T-helper 22 cell (primary cell): ENCODE measurements at regions not wholly inside any gene's neighbourhood (a gene's known extent, or its start where the extent isn't known, plus 50 kb on each side); places are given as distances from the start of the nearest gene placed in this dataset.
A peak's percentile ranks its signal among the peaks of the same experiment; 100 is the strongest.
"Not testable (repeated sequence)": the region's sequence is repeated elsewhere in the genome, so short reads cannot be mapped to it uniquely, and the experiment has no call there.

Source experiments
- DNase-seq: peaks from one replicate; pipeline ENCODE4 v3.0.0-alpha.2; 2020; ENCODE audit warnings: low read depth

GRCh38 chr6:26234421-26235301 lies 130.3 kb upstream of the BTN3A2 start:
- DNase-seq, result no peak

GRCh38 chr6:26235302-26235670 lies 129.7 kb upstream of the BTN3A2 start:
- DNase-seq, result no peak

DNA sequence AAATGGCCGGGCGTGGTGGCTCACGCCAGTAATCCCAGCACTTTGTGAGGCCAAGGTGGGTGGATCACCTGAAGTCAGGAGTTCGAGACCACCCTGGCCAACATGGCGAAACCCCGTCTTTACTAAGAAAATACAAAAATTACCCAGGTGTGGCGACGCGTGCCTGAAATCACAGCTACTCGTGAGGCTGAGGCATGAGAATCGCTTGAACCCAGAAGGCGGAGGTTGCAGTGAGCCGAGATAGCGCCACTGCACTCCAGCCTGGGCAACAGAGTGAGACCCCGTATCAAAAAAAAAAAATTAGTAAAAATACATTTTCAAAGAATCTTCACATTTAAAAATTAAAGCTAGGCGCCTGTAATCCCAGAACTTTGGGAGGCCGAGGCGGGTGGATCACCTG lies 125.6 kb upstream of the BTN3A2 start:
- not testable (repeated sequence) for DNase-seq

DNA sequence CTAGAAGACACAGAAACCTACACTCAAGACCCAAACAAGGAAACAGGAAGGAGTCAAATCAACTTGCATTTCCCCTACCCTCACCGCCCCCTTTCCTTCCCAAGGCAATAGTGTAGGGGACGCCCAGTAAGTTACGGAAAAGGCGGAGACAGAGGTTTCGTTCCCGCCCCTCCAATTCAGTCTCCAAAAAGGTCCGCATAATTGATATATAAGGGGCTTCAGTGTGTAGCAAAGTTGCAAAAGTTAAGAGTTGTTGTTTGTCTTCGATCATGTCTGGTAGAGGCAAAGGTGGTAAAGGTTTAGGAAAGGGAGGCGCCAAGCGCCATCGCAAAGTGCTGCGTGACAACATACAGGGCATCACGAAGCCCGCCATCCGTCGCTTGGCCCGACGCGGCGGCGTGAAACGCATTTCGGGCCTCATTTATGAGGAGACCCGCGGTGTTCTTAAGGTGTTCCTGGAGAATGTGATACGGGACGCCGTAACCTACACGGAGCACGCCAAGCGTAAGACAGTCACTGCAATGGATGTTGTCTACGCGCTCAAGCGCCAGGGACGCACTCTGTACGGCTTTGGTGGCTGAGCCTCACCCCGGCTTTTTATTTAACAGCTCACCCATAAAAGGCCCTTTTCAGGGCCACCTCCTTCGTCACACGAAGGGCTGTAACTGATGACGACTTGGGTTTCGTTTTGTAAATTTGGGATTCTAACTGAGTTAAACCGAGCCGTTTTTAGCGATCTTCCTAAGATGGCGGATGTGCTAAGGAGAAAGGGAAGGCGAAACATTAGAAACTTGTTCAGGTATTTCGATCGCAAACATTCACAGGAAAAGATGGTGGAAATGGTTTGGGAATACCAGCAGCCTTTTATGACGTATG lies 124.6 kb upstream of the BTN3A2 start:
- DNase-seq, result peak; percentile 31

- no peak for DNase-seq
These were observed 123.7 kb upstream of the BTN3A2 start for GRCh38 chr6:26241033-26241895.

GRCh38 chr6:26243132-26243531 lies 121.9 kb upstream of the BTN3A2 start:
- DNase-seq, result no peak

GRCh38 chr6:26243752-26244151 lies 121.2 kb upstream of the BTN3A2 start:
- DNase-seq, result no peak

DNA sequence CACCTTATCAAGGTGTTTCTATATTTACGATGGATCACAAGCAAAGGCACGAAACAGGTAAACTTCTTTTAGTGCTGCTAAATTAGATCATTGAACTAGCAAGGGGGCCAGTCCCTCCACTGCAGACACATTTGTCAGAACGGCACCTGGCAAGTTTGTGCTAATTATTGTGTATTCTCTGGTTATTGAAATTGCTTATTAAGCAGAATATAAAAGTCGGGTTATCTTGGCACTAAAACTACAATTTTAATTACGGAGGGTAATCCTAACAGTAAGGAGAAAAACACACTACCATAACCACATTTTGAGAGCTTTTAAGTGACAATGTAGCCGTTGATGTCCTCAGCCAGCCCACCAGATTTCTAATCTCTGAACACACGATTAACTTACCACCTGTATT lies 118.9 kb upstream of the BTN3A2 start:
- DNase-seq, result no peak

GRCh38 chr6:26246553-26246952 lies 118.4 kb upstream of the BTN3A2 start:
- DNase-seq, result no peak

GRCh38 chr6:26249707-26249956 lies 115.4 kb upstream of the BTN3A2 start:
- DNase-seq, result no peak

GRCh38 chr6:26249957-26250697 lies 114.9 kb upstream of the BTN3A2 start:
- DNase-seq, result peak; percentile 60

DNA sequence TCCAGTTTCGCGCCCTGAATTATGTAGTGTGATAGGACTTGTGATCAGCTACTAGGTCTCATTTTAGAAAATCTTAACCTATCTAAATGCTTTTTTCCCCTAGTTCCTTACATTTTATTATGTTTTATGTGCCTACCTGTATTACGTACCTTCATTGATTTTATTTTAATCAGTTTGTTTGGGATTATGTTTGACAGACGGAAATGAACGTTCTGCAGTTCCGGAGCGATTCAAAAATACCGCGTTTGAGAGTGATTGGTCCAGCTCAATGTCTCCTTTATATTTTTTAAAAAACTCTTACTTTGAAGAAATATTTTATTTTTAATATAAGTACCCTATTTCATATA lies 114.3 kb upstream of the BTN3A2 start:
- peak; percentile 7 for DNase-seq

- peak; percentile 37 for DNase-seq
These were observed 113.5 kb upstream of the BTN3A2 start for GRCh38 chr6:26251354-26252076.

DNA sequence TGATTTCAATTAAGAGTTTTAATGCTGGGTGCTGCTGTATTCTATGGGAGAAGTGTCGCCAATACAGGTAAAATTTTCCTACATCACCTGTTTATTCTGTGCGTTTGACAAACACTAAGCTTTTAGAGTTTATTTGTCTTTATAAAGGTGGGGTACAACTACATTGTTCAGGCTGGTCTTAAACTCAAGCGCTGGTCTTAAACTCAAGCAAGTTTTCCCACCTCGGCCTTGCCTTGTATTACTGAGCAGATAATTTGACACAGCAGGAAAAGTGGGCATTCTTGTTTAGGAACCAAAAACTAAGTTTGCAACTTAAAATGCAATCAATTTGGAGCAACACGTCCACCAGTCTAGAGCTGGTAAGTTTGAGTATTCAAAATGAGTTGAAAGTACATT lies 112.9 kb upstream of the BTN3A2 start:
- no peak for DNase-seq

DNA sequence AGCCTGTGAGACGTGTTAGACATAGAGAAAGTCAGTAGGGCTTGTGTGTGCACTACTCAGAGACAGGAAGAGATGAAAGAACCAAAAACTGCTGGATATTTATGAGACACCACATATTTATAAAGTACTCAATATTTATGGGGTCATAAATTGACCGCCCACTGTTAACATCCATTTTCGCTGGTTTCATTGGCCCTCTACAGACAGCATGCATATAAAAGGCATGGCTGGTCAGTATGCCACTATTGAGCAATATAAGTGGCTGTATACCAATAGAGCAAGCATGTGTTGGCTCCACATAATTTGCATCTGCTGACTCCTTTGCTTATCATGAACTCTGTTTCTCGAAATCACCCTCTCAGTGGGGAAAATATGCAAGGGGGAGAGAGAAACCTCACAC lies 110.3 kb upstream of the BTN3A2 start:
- no peak for DNase-seq

DNA sequence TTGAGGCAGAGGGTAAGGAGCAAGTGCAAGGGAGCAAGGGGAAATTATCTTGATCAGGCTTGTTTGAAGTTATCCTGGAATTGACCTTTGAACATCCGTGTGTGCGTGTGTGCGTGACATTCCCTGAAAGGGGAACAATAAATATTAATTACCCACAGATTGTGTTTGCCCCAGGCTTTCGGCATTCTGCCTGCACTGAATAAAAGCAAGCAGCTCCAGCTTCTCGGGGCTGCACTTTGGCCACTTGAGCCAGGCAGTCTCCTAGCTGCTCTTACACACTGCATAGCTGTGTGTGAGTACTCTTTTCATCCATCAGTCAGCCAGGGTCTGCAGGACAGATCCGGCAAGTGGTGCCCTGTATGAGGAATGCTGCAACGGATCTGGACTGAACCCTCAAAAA lies 107.7 kb upstream of the BTN3A2 start:
- no peak for DNase-seq

GRCh38 chr6:26258212-26258977 lies 106.6 kb upstream of the BTN3A2 start:
- no peak for DNase-seq

- no peak for DNase-seq
These were observed 104.8 kb upstream of the BTN3A2 start for GRCh38 chr6:26260110-26260637.

- no peak for DNase-seq
These were observed 104.1 kb upstream of the BTN3A2 start for GRCh38 chr6:26260725-26261490.
